ENCODE measurements at regions not wholly inside any gene's neighbourhood (a gene's known extent, or its start where the extent isn't known, plus 50 kb on each side); places are given as distances from the start of the nearest gene placed in this dataset.

DNA sequence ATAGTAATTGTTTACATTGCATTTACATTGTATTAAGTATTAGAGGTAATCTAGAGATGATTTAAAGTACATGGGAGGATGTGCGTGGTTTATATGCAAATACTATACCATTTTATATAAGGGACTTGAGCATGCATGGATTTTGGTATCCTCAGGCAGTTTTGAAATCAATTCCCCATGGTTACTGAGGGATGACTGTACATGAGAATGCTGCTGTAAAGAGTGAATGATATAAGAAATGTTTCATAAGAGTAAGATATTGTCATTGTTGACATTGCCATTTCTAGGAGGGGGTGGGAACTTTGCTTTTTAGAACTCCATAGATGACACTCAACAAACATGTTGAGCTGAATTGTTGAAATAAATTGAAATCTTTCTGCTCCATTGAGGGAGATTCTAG is 185.0 kb downstream of the SEMA6A start:
- DNase-seq (ENCODE audit: low spot score) = no peak
- ATAC-seq = no peak

GRCh38 chr5:116388564-116389258 is 185.9 kb downstream of the SEMA6A start:
- no peak for DNase-seq (ENCODE audit: low spot score)
- ATAC-seq = peak; percentile 76

- ATAC-seq = no peak
Observed at GRCh38 chr5:116387738-116388137, 186.9 kb downstream of the SEMA6A start.

GRCh38 chr5:116386633-116387032 is 188.0 kb downstream of the SEMA6A start:
- ATAC-seq = no peak
- no peak for DNase-seq (ENCODE audit: low spot score)

More at GRCh38 chr5:116387738-116388137, 186.9 kb downstream of the SEMA6A start:
- DNase-seq (ENCODE audit: low spot score) = no peak

- no peak for DNase-seq (ENCODE audit: low spot score)
Observed at GRCh38 chr5:116382874-116383266, 191.8 kb downstream of the SEMA6A start.

GRCh38 chr5:116382032-116382873 is 192.4 kb downstream of the SEMA6A start:
- DNase-seq (ENCODE audit: low spot score) (no peak), ATAC-seq (no peak)

More at GRCh38 chr5:116382874-116383266, 191.8 kb downstream of the SEMA6A start:
- ATAC-seq = no peak

DNA sequence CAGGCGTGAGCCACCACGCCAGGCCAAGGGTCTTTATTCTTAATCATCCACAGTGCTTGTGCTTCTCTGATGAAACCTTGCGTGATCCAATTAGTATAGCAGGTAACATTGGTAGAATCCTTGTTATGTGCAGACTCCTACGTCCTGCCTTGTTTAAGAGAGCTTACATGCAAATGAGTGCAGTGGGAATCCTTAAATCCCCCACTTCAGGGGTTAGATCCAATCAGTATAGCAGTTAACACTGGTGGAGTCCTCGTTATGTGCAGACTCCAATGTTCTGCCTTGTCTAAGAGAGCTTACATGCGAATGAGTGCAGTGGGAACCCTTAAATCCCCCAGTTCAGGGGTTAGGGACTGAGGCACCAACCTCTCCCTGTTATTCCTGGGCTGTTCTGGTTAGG is 193.4 kb downstream of the SEMA6A start:
- ATAC-seq (no peak), DNase-seq (ENCODE audit: low spot score) (no peak)

DNA sequence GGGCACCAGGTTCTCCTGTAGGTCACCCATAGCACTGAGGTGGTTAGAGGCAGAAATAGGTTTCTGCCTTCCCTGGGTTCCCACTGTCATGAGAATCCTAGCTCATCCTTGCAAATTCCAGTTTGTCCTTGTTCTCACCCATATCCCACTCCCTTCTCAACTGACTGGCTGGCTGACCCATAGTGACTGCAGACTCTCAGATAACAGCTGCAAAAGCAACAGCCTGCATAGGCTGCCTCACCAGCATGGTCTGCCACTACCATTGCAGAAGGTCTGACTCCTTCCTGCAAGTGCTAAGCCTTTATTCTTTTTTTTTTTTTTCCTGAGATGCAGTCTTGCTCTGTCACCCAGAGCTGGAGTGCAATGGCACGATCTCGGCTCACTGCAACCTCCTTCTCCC is 194.0 kb downstream of the SEMA6A start:
- DNase-seq (ENCODE audit: low spot score) (no peak), ATAC-seq (no peak)

- ATAC-seq = no peak
Observed at GRCh38 chr5:116379306-116379705, 195.3 kb downstream of the SEMA6A start.

DNA sequence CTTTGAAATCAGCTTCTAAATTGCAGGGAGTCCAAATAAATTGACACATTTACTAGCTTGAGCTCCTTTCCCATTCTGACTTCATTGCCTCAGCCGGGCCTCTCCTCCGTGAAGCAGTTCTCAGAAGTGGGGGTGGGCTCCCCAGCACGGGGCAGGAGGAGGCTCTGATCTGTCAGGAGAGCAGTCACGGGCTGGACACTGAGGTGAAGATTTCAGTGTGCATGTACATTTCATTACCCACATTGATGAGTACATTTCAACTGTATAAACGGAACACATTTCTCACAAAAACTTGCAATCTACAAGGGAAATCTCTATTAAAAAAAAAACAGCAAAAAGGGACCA is 195.9 kb downstream of the SEMA6A start:
- ATAC-seq (no peak), DNase-seq (ENCODE audit: low spot score) (no peak)

More at GRCh38 chr5:116379306-116379705, 195.3 kb downstream of the SEMA6A start:
- no peak for DNase-seq (ENCODE audit: low spot score)

DNA sequence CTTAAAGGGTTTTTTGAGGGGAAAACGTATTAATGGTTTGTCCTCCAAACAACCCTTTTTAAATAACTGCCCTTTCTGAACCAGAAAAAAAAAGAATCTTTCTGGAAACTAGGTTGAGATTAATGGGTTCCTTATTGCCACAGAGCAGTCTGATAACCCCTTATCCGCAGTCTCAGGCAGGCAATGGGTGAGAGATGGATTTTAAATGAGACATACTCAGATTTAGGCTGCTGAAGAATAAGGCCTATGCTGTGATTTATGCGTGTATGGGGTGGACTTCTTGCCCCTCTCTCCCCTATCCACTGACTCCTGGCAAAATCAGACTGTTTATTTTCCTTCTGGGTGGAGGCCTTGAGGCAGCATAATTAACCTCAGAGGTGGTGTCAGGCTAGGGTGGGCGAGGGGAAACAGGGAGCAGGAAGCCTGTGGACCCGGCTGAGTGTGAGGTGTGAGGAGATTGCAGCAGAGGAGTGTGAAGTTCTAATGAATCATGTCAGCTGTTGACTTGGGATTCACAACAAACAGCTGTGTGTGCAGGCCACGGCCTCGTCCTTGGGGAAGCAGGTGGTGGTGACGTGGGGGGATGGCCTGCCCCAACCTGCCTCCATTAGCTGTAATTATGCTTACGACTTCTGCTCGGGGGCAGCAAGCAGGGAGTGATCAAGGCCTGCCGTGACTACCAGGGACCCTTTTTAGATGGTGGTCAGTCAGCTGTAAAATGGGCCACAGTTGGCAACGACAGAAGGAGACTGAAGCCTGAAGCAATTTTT is 196.4 kb downstream of the SEMA6A start:
- no peak for DNase-seq (ENCODE audit: low spot score)
- ATAC-seq = no peak

DNA sequence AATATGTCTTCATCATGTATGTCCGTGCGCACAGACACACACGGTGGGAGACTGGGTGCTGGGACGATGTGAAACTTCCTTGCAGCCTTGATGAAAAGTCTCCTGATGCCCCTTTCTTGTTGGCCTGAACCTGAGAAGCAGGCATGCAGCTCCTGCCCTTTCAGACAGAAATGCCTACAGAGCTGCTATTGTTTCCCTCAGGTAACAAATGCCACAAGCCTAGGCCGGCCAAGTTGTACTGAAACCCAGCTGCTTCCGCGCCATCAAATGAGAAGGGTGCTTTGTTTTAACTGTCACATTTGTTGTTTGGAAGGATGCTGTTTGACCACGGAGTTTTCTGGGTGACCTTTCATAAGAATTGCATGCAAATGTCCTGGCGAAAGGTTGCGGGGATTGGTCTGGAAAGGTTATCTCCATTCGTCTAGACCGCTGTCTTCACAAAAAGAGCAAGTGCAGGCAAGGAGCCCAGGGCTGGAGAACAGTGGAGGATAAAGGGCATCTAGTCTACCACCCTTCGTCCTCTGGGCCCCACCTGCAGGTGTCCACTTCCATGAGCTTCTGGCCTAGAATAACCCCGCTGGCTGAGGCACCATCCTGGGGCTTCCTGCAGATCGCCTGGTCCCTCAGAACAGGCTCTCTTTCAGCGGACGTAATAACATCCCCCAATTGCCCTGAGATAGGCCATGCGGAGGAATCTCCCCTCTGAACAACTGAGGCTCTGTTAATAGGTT is 197.2 kb downstream of the SEMA6A start:
- no peak for ATAC-seq
- DNase-seq (ENCODE audit: low spot score) = no peak

GRCh38 chr5:116375926-116376325 is 198.7 kb downstream of the SEMA6A start:
- DNase-seq (ENCODE audit: low spot score) (no peak), ATAC-seq (no peak)

DNA sequence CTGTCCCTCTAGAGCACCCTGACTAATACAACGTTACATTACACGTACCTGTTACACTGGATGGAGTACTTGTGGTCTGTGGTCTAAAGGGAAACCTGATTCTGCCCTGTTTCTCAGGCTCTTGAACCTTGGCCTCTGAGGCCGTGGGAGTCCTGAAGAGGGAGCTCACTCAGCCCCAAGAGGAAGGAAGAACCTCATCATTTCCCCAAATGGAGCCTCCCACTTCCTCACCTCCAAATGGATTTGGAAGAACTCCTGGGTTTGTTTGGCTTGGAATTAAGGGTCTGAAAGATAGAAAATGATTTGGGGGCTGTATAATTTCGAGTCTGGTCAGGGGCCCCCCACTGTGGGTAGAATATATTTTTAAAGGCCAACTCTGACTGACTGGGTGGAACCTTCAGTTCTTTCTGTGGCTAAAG is 200.2 kb downstream of the SEMA6A start:
- DNase-seq (ENCODE audit: low spot score) = no peak
- peak; percentile 17 for ATAC-seq

DNA sequence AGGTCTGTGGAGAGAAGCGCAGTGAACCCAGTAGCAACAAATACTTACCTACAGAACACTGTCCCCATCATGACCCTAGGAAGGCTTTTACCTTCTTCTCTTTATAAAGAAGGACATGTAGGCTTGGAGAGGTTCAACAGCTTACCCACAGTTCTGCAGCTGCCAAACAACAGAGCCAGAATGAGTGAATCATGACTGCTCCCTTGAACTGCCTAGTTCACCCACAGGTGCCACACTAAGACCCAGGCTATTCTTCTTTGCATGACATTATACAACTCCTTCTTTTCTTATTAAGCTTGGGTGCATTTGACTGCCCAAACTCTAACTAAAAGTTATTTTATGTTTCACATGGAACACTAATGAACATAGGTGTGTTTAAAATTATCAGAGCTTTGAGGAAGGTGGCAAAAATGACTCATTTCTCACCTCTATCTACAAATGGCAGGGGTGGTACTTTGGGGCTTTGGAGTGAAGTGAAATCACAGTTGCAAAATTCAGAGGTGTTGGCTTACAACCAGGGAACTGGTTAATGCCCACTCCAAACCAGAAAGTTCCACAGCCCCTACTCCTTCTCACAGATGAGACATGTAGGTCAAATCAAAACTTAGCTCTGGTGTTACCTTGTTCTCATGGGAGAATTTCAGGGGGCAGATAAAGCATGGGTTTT is 201.6 kb downstream of the SEMA6A start:
- ATAC-seq (no peak), DNase-seq (ENCODE audit: low spot score) (no peak)

GRCh38 chr5:116371935-116372334 is 202.7 kb downstream of the SEMA6A start:
- peak; percentile 70 for ATAC-seq
- no peak for DNase-seq (ENCODE audit: low spot score)

GRCh38 chr5:116371431-116371830 is 203.2 kb downstream of the SEMA6A start:
- DNase-seq (ENCODE audit: low spot score) = no peak
- ATAC-seq = peak; percentile 60

- ATAC-seq (peak; percentile 85), DNase-seq (ENCODE audit: low spot score) (no peak)
Observed at GRCh38 chr5:116370886-116371285, 203.7 kb downstream of the SEMA6A start.

DNA sequence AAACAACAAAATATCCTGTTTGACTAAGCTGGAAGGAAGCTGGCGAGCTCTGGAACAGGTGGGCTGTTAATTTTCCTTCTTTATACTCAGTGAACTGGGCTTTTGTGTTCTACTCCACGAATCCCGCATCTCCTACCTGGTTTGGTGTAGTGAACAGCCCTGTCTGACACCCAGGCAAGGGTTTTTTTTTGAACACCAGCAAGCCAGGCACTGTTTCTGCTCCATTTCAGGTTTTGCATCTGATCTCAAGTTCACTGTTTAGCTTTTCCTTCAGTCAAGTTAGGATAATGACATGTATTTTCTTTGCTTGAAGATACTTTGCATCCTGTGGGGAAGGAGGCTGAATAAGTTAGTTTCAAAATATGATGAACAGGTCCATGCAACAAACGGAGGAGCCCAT is 204.5 kb downstream of the SEMA6A start:
- ATAC-seq = no peak
- DNase-seq (ENCODE audit: low spot score) = no peak

GRCh38 chr5:116365006-116365496 is 209.6 kb downstream of the SEMA6A start:
- no peak for DNase-seq (ENCODE audit: low spot score)
- ATAC-seq = no peak
